Eye (tissue), 1 donor: ENCODE measurements at regions not wholly inside any gene's neighbourhood (a gene's known extent, or its start where the extent isn't known, plus 50 kb on each side); places are given as distances from the start of the nearest gene placed in this dataset.

ENCODE experiments used
- DNase-seq: peaks from one replicate; pipeline ENCODE4 v3.0.0-alpha.2; 2015

DNA sequence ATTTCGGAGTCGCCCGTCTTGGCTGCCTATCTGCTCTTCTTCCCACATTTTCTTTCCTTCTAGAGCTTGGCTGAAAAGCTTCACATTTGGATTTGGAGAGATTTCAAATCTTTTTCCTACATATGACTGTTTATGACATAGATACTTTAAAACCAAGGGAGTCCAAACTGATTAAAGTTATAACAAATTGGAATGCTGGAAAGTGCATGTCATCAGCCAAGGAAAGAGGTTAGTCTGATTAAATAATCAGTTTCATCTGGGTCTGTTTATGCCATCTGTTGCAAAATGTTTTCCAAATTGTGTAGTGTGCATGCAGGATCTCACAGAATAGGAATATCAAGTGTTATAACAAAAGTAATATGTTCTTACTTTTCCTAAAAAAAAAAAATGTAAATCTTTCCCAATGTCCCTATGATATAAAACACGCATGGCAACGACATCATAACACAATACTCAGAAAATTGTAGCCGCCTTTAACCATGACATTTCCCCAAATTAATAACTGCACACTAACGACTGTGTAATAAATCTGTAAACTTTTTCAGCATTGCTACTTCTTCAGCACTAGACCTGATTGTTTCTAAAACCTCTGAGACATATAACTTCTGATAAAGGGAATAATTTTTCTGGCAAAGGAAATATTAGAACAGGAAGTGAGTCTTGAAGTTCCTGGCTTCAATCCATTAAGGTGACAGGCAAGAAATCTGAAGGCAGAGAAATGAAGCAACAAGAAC, 230.2 kb upstream of the FOXQ1 start:
- peak; percentile 66 for DNase-seq

GRCh38 chr6:1080453-1081337, 231.2 kb upstream of the FOXQ1 start:
- no peak for DNase-seq

DNA sequence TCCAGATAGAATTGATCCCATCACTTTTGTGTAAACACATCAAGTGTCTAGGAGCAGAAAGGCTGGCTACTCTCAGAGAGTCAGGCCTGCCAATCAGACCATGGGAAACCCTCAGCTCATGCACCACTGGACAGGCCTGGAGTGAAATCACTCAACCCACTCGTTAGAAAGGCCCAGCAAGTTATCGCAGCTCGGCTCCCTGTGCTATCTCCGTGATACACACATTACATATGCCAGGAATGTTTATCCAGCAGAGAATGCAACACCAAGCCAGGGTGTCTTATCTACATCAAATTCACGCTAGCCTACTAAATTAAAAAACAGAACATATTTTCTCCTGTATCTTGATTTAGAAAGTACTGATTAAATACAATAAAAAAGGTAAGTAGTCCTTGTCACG, 232.4 kb upstream of the FOXQ1 start:
- no peak for DNase-seq

GRCh38 chr6:1077478-1078416, 234.2 kb upstream of the FOXQ1 start:
- no peak for DNase-seq

DNA sequence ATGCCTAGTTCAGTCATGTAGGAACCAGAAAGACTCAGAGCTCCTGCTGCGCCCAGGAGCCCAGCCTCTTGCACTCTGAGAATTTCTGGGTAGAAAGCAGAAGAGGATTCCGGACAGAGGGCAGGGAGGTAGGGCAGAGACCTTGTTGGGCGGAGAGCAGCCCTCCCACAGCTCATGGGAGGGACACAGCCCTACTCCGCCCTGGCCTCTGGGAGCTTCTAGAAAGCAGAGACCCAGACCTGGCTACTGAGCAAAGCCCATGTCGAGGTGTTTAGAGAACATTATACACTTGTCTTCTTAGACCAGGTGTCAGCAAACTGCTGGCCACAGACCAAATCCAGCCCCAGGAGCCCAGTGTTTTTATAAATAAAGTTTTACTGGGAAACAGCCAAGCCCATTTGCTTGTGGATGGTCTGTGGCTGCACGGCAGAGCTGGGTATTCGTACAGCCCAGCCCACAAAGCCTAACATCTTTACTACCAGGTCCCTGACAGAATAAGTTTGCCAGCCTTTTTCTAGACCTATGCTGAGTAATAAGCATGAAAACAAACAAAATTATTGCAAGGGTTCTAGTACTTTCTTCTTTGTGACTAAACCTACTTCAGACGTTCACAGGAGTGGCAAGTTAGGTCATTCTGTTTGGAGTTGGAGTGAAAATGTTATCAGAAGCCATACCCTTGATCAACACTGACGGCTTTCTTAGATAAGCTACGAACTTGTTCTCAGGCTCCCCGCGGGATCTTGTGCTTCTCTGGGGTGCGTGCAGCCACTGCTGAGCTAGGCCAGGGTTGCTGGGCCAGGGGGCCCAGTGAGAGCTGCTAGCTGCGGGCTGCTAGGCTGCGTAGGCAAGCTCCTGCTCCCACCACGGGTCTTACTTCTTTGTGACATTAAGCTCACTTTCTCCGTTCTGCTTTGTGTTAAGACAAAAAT, 235.1 kb upstream of the FOXQ1 start:
- no peak for DNase-seq

DNA sequence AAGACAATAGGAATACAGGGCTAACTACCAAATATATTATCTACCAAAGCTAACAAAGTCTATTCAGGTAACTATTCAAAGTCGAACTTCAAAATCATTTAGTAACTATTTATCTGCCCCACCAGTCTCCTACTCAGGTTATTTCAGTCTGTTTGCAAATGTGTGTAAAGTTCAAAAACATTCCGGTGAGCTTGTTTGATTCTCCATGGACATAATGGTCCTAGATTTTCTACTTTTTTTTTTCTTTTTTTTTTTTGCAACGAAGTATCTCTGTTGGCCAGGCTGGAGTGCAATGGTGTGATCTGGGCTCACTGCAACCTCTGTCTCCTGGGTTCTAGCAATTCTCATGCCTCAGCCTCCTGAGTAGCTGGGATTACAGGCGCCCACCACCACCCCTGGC, 236.0 kb upstream of the FOXQ1 start:
- DNase-seq = no peak

- no peak for DNase-seq
Observed at GRCh38 chr6:1075444-1075843, 236.5 kb upstream of the FOXQ1 start.

GRCh38 chr6:1070085-1070521, 241.8 kb upstream of the FOXQ1 start:
- no peak for DNase-seq

- no peak for DNase-seq
Observed at GRCh38 chr6:1068905-1069304, 243.0 kb upstream of the FOXQ1 start.

DNA sequence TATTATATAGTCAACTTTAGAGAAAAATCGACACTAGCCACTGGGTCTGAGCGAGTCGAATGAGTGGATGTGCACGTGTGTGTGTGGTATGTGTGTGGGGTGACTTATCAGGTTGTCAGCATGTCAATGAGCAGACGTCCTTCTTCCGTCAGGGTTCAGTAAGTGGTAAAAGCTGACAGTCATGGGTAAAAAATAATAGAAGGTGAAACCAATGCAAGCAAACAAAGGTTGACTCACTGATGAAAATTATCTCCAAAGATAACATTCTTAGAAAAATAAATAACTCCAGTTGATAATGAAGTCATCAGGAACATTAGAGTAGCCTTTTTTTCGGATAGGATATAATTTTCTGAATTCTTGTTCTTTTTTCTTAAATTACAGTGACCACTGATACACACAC, 243.8 kb upstream of the FOXQ1 start:
- DNase-seq = no peak

GRCh38 chr6:1067346-1067745, 244.6 kb upstream of the FOXQ1 start:
- DNase-seq = no peak

DNA sequence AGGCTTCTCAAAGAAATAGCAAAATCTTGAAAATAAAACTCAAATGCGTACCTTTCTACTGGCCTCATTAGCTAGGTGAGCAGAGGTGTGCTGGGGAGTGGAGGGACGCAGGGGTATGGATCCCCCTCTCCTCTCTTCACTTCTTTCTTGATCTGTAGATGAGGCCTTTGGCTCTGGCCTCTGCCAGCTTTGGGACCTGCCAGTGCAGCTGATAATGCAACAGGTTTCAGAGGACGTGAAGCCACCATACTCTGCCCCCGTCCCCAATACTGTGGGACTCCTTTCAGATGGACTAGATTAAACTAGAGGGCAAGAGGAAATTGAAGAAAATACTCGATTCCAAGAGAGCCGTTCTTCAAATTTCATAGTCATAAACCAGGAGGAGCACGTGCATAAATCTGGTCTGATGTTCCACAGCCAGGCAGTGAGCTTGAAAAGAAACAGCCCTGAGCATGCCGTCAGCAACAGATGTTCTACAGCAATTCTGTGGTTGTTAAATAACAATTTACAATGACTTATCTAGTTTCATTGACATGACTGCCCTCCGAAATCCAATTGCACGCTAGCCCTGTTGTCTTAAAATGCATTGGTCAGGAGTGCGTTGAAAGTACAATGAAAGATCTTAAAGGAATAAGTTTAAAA, 245.3 kb upstream of the FOXQ1 start:
- DNase-seq = no peak

DNA sequence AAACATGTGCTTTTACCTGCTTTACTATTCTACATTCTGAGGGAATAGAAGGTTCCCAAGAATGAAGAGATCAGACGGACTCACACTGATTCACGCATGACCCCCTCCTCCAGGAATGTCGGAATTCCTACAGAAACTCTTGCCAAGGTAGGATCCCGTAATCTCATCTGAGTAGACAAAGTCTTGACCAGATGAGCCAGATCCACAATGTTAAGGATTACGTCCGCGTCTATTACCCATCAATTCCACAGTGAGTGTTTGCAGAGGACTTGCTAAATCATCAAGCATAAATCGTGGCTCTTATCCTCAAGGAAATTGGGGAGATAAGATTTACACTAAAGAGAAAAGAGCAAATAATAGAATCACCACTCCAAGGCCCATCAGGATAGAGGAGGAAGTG, 245.9 kb upstream of the FOXQ1 start:
- DNase-seq = no peak

- DNase-seq = no peak
Observed at GRCh38 chr6:1063671-1064355, 248.1 kb upstream of the FOXQ1 start.

DNA sequence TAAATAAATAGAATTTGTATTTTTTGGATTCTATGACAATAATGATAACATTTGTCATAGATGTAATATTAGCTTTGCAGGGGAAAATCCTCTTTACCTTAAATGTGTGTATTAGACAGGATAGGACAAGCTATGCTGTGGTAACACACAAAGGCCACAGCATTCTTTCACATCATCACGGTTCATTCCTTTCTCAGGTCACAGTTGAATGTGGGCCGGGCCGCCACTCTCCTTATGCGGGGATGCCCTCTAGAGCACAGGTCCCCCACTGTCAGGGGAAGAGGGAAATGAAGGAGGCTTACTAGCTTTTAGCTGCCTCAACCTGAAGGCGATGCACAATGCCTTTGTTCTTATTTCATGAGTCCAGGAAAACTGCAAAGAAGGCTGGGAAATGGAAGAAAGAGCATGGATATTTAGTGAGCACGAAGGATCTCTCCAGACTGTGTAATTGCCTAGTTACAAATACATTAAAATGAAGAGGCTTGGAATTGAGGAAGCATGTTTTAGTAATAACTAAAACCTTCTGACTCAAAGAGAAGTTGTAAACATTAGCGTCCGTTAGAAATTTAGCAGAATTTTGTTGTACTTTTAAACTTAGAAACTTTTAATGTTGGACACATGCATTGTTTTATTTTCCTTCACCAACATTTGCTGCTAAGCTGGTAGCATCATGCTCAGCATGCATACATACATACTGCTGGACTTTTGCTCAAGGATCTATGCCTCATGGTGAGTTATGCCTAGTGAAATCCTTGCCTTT, 248.9 kb upstream of the FOXQ1 start:
- peak; percentile 11 for DNase-seq

DNA sequence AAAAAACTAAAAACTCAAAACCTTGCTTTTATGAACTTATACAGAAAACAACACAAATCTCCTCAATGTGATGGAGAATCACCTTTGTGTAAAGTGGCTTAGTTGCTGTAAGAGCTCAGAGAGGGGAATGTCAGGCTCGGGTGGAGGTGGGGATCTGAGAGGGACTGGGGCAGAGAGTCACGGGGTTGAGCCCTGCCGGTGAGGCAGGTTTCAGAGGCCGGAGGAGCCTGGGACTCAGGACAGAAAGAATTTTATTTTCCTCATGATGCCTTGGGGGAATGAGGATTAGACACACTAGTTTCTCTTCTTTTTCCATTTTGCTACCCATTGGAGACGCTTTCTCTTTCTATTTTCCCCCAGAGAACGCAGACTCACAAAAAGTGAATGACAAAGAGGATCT, 252.3 kb upstream of the FOXQ1 start:
- no peak for DNase-seq

GRCh38 chr6:1057490-1058135, 254.3 kb upstream of the FOXQ1 start:
- DNase-seq = no peak

DNA sequence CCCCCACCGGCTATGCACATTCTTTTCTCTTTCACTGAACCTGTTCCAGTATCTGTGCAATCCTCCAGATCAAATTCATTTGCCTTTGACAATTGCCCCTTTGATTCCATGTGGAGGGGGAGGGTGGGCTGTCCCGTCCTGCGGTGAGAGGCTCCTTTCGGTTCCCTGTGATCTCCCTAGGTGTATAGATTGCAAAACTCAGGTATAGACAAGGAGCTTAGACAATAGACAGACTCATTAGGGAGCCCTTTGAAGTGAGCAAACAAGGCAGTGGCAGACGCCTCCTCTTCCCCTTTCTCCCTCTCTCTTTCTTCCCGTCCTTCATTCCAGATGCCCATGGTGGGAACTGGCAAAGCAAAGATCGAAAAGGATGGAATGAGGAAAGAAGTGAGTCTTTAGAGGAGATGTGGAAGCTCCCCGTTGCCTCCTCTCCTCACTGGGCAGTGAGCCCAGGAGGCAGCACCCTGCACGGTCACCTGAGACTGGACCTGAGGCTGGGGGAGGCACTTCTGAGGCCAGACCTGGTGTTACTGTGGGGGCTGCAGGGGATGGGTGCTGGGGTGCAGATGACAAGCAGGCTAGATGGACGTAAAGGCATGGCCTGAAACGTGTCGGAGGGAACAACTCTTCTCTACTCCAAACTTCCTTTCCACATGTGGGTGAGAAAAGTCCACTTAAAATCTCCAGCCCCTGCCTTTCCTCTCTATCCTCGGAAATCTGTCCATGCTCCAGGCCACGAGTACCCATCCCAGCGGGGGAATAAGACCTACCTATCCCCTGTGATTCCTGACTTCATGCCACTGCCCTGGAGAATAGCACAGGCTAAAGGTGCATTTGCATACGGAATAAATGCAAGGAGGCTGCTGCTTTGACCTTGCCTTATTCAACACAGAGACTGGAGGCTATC, 256.6 kb upstream of the FOXQ1 start:
- no peak for DNase-seq
